ENCODE measurements at regions not wholly inside any gene's neighbourhood (a gene's known extent, or its start where the extent isn't known, plus 50 kb on each side); places are given as distances from the start of the nearest gene placed in this dataset.

- no peak for TF ChIP-seq CTCF (IDR thresholded peaks at IDR 0.05; ENCODE audit: unreplicated experiment)
- Mint-ChIP-seq H3K36me3 (ENCODE audit: insufficient read depth, unreplicated experiment) (no peaks in the 10 kb centered on the region), H3K27me3 (ENCODE audit: unreplicated experiment) (peaks cover 11% of the 10 kb centered on the region), H3K4me3 (ENCODE audit: low read depth, unreplicated experiment) (no peak overlapping the region), H3K9me3 (ENCODE audit: low read depth, unreplicated experiment) (no peaks in the 10 kb centered on the region), H3K4me1 (ENCODE audit: low read depth, unreplicated experiment) (no peaks in the 10 kb centered on the region), H3K27ac (ENCODE audit: unreplicated experiment) (no peak overlapping the region)
- no TSS peak for BruUV-seq (replicated peaks)
- DNase-seq = no peak
- CTCF ChIA-PET = interaction anchor here (0.7 kb wide), 1 partner anchor 610 kb away, joined by 5 read pairs; no protein-coding TSS in a partner anchor
- intact Hi-C loops (cut with micrococcal nuclease; ENCODE audit: unreplicated experiment) = no loop called here
These were observed 919.8 kb downstream of the GRID1 start for GRCh38 chr10:85446827-85447226.

GRCh38 chr10:85447690-85448089, 918.9 kb downstream of the GRID1 start:
- Mint-ChIP-seq H3K4me3 (ENCODE audit: low read depth, unreplicated experiment) (no peak overlapping the region), H3K36me3 (ENCODE audit: insufficient read depth, unreplicated experiment) (no peaks in the 10 kb centered on the region), H3K27ac (ENCODE audit: unreplicated experiment) (no peak overlapping the region), H3K9me3 (ENCODE audit: low read depth, unreplicated experiment) (no peaks in the 10 kb centered on the region), H3K27me3 (ENCODE audit: unreplicated experiment) (peaks cover 17% of the 10 kb centered on the region), H3K4me1 (ENCODE audit: low read depth, unreplicated experiment) (no peaks in the 10 kb centered on the region)
- intact Hi-C loops (cut with micrococcal nuclease; ENCODE audit: unreplicated experiment) = no loop called here
- BruUV-seq (replicated peaks) = no TSS peak
- CTCF ChIA-PET = no interaction called here
- TF ChIP-seq CTCF (IDR thresholded peaks at IDR 0.05; ENCODE audit: unreplicated experiment) = no peak
- DNase-seq = no peak

- no peaks in the 10 kb centered on the region for H3K4me1 Mint-ChIP-seq (ENCODE audit: low read depth, unreplicated experiment)
- peaks cover 28% of the 10 kb centered on the region for H3K27me3 Mint-ChIP-seq (ENCODE audit: unreplicated experiment)
- no TSS peak for BruUV-seq (replicated peaks)
- H3K36me3 Mint-ChIP-seq (ENCODE audit: insufficient read depth, unreplicated experiment) = no peaks in the 10 kb centered on the region
- DNase-seq = no peak
- no peaks in the 10 kb centered on the region for H3K9me3 Mint-ChIP-seq (ENCODE audit: low read depth, unreplicated experiment)
- CTCF ChIA-PET = no interaction called here
- H3K27ac Mint-ChIP-seq (ENCODE audit: unreplicated experiment) = no peak overlapping the region
- H3K4me3 Mint-ChIP-seq (ENCODE audit: low read depth, unreplicated experiment) = no peak overlapping the region
- intact Hi-C loops (cut with micrococcal nuclease; ENCODE audit: unreplicated experiment) = no loop called here
- no peak for TF ChIP-seq CTCF (IDR thresholded peaks at IDR 0.05; ENCODE audit: unreplicated experiment)
These were observed 917.9 kb downstream of the GRID1 start for GRCh38 chr10:85448716-85449115.

- Mint-ChIP-seq H3K4me3 (ENCODE audit: low read depth, unreplicated experiment) (no peak overlapping the region), H3K36me3 (ENCODE audit: insufficient read depth, unreplicated experiment) (no peaks in the 10 kb centered on the region), H3K27ac (ENCODE audit: unreplicated experiment) (no peak overlapping the region), H3K9me3 (ENCODE audit: low read depth, unreplicated experiment) (no peaks in the 10 kb centered on the region), H3K4me1 (ENCODE audit: low read depth, unreplicated experiment) (no peaks in the 10 kb centered on the region), H3K27me3 (ENCODE audit: unreplicated experiment) (peaks cover 34% of the 10 kb centered on the region)
- no peak for DNase-seq
- BruUV-seq (replicated peaks) = no TSS peak
- no peak for TF ChIP-seq CTCF (IDR thresholded peaks at IDR 0.05; ENCODE audit: unreplicated experiment)
- intact Hi-C loops (cut with micrococcal nuclease; ENCODE audit: unreplicated experiment) = no loop called here
- CTCF ChIA-PET = no interaction called here
These were observed 912.2 kb downstream of the GRID1 start for GRCh38 chr10:85454386-85454785.

GRCh38 chr10:85457191-85457590, 909.4 kb downstream of the GRID1 start:
- no TSS peak for BruUV-seq (replicated peaks)
- H3K4me3 Mint-ChIP-seq (ENCODE audit: low read depth, unreplicated experiment) = no peak overlapping the region
- intact Hi-C loops (cut with micrococcal nuclease; ENCODE audit: unreplicated experiment) = no loop called here
- no peak for TF ChIP-seq CTCF (IDR thresholded peaks at IDR 0.05; ENCODE audit: unreplicated experiment)
- H3K9me3 Mint-ChIP-seq (ENCODE audit: low read depth, unreplicated experiment) = no peaks in the 10 kb centered on the region
- DNase-seq = no peak
- no peak overlapping the region for H3K27ac Mint-ChIP-seq (ENCODE audit: unreplicated experiment)
- H3K36me3 Mint-ChIP-seq (ENCODE audit: insufficient read depth, unreplicated experiment) = no peaks in the 10 kb centered on the region
- no peaks in the 10 kb centered on the region for H3K4me1 Mint-ChIP-seq (ENCODE audit: low read depth, unreplicated experiment)
- CTCF ChIA-PET = no interaction called here
- peaks cover 33% of the 10 kb centered on the region for H3K27me3 Mint-ChIP-seq (ENCODE audit: unreplicated experiment)
